ENCODE measurements at regions not wholly inside any gene's neighbourhood (a gene's known extent, or its start where the extent isn't known, plus 50 kb on each side); places are given as distances from the start of the nearest gene placed in this dataset.

GRCh38 chr10:58970160-58970915, 206.1 kb upstream of the PHYHIPL start:
- H3K27ac ChIP-seq = no peak overlapping the region
- H3K4me1 ChIP-seq = peaks cover 0 to 5% (median 0%) of the 10 kb centered on the region in 3 donors
- H3K9me3 ChIP-seq = no peaks in the 10 kb centered on the region
- H3K27me3 ChIP-seq = peaks cover 5% of the 10 kb centered on the region
- no peak overlapping the region for H3K4me3 ChIP-seq
- TF ChIP-seq EP300 (IDR thresholded peaks at IDR 0.05) = no peak
- no peak for TF ChIP-seq POLR2AphosphoS5 (IDR thresholded peaks at IDR 0.05)
- no peak for TF ChIP-seq POLR2A (IDR thresholded peaks at IDR 0.05)
- no peak for TF ChIP-seq CTCF (IDR thresholded peaks at IDR 0.05)
- H3K36me3 ChIP-seq = no peaks in the 10 kb centered on the region
- no peak for ATAC-seq
- 80 to 100% methylated on average over 1 of the region's 2 CpGs for WGBS, 2 donors (ENCODE audit: low coverage in 1 of 2)

- Histone ChIP-seq H3K36me3 (no peaks in the 10 kb centered on the region), H3K9me3 (no peaks in the 10 kb centered on the region), H3K4me1 (peaks cover 0 to 5% (median 0%) of the 10 kb centered on the region in 3 donors), H3K27ac (no peak overlapping the region), H3K27me3 (peaks cover 5% of the 10 kb centered on the region), H3K4me3 (no peak overlapping the region)
- no peak for ATAC-seq
- TF ChIP-seq POLR2AphosphoS5 (IDR thresholded peaks at IDR 0.05) (no peak), CTCF (IDR thresholded peaks at IDR 0.05) (no peak), POLR2A (IDR thresholded peaks at IDR 0.05) (no peak), EP300 (IDR thresholded peaks at IDR 0.05) (no peak)
Observed at GRCh38 chr10:58971211-58971610, 205.2 kb upstream of the PHYHIPL start.

- Histone ChIP-seq H3K4me3 (no peak overlapping the region), H3K27ac (no peak overlapping the region), H3K4me1 (peaks cover 0 to 5% (median 0%) of the 10 kb centered on the region in 3 donors), H3K27me3 (peaks cover 5% of the 10 kb centered on the region), H3K36me3 (no peaks in the 10 kb centered on the region), H3K9me3 (no peaks in the 10 kb centered on the region)
- ATAC-seq = no peak
- 74 to 75% methylated on average over 2 of the region's 2 CpGs for WGBS, 2 donors (ENCODE audit: low coverage in 1 of 2)
- TF ChIP-seq POLR2AphosphoS5 (IDR thresholded peaks at IDR 0.05) = no peak
Observed at GRCh38 chr10:58971796-58972491, 204.5 kb upstream of the PHYHIPL start.

- H3K4me1 ChIP-seq = peaks cover 0 to 2% (median 0%) of the 10 kb centered on the region in 3 donors
- 65 to 82% methylated on average over 2 of the region's 2 CpGs for WGBS, 2 donors (ENCODE audit: low coverage in 1 of 2)
Observed at GRCh38 chr10:58972576-58973234, 203.7 kb upstream of the PHYHIPL start.

More at GRCh38 chr10:58972576-58973234, 203.7 kb upstream of the PHYHIPL start:
- peaks cover 1% of the 10 kb centered on the region for H3K27me3 ChIP-seq
- no peak overlapping the region for H3K4me3 ChIP-seq
- no peaks in the 10 kb centered on the region for H3K36me3 ChIP-seq
- ATAC-seq = no peak
- TF ChIP-seq POLR2AphosphoS5 (IDR thresholded peaks at IDR 0.05) (no peak), EP300 (IDR thresholded peaks at IDR 0.05) (no peak), POLR2A (IDR thresholded peaks at IDR 0.05) (no peak), CTCF (IDR thresholded peaks at IDR 0.05) (no peak)
- no peaks in the 10 kb centered on the region for H3K9me3 ChIP-seq
- H3K27ac ChIP-seq = no peak overlapping the region
